ENCODE measurements at regions not wholly inside any gene's neighbourhood (a gene's known extent, or its start where the extent isn't known, plus 50 kb on each side); places are given as distances from the start of the nearest gene placed in this dataset.
A peak's percentile ranks its signal among the peaks of the same experiment; 100 is the strongest.

- TF ChIP-seq HOMEZ (CRISPR knock-in tag; IDR thresholded peaks at IDR 0.05; ENCODE audit: low read depth) = 0 out of 2 replicates have a peak, but pooled peaks have one; percentile 43
- TF ChIP-seq ZNF331 (CRISPR knock-in tag; IDR thresholded peaks at IDR 0.05) = peak; percentile 93
- TF ChIP-seq NFKB2 (CRISPR knock-in tag; IDR thresholded peaks at IDR 0.05; ENCODE audit: borderline replicate concordance) = no peak
- TF ChIP-seq ZNF570 (CRISPR knock-in tag; IDR thresholded peaks at IDR 0.05; ENCODE audit: borderline replicate concordance) = no peak
- TF ChIP-seq GATAD2A (CRISPR knock-in tag; IDR thresholded peaks at IDR 0.05) = peak; percentile 93
- TF ChIP-seq TSC22D2 (CRISPR knock-in tag; IDR thresholded peaks at IDR 0.05; ENCODE audit: borderline replicate concordance) = 0 out of 2 replicates have a peak, but pooled peaks have one; percentile 34
- no peak for TF ChIP-seq TAF1 (CRISPR knock-in tag; IDR thresholded peaks at IDR 0.05)
- TF ChIP-seq DMAP1 (CRISPR knock-in tag; IDR thresholded peaks at IDR 0.05) = peak; percentile 56; the same call in 1 of the 2 replicates
- TF ChIP-seq BCL3 (CRISPR knock-in tag; IDR thresholded peaks at IDR 0.05) = no peak
- peak; percentile 83 for TF ChIP-seq NFIC (IDR thresholded peaks at IDR 0.05; ENCODE audit: low read length)
- no peak for TF ChIP-seq SUZ12 (IDR thresholded peaks at IDR 0.05; ENCODE audit: low read depth, low read length)
- TF ChIP-seq ZNF598 (CRISPR knock-in tag; IDR thresholded peaks at IDR 0.05; ENCODE audit: borderline replicate concordance) = 0 out of 2 replicates have a peak, but pooled peaks have one; percentile 15
- TF ChIP-seq ZNF644 (CRISPR knock-in tag; IDR thresholded peaks at IDR 0.05; ENCODE audit: low read depth) = 0 out of 2 replicates have a peak, but pooled peaks have one; percentile 14
- TF ChIP-seq KDM5A (IDR thresholded peaks at IDR 0.05; ENCODE audit: borderline replicate concordance, low read length) = no peak
- TF ChIP-seq MAFK (conservative IDR thresholded peaks at IDR 0.05 in 1 of 2, IDR thresholded peaks at IDR 0.05 in 1 of 2; ENCODE audit: low read length in 2 of 2) = no peak
- TF ChIP-seq POGZ (CRISPR knock-in tag; IDR thresholded peaks at IDR 0.05) = peak; percentile 51; the same call in 1 of the 2 replicates
- TF ChIP-seq ZNF710 (CRISPR knock-in tag; IDR thresholded peaks at IDR 0.05; ENCODE audit: borderline replicate concordance) = peak; percentile 80; the same call in 1 of the 2 replicates
- TF ChIP-seq HMGXB3 (CRISPR knock-in tag; IDR thresholded peaks at IDR 0.05; ENCODE audit: borderline replicate concordance) = 0 out of 2 replicates have a peak, but pooled peaks have one; percentile 57
These were observed 78.5 kb downstream of the DOP1B start (continued) for GRCh38 chr21:36235058-36235582.

All from HepG2 (cell line).